Caco-2 (cell line): ENCODE measurements at regions not wholly inside any gene's neighbourhood (a gene's known extent, or its start where the extent isn't known, plus 50 kb on each side); places are given as distances from the start of the nearest gene placed in this dataset.

ENCODE experiments used
- BruUV-seq: library from RNA; stranded (reverse); fragments of 400-500 nt; replicated peaks from 2 replicates; lab custom pipeline; 2021; lab: Mats Ljungman, UMichigan
- CTCF ChIA-PET: fragments of 300-600 bp; sonication (Branson Sonifier 250); formaldehyde crosslinking; loops from one replicate; lab custom pipeline; 2022; ENCODE audit warnings: antibody characterized with exemption; lab: Charles Lee
- POLR2A ChIA-PET: fragments of 300-600 bp; sonication (Branson Sonifier 250); formaldehyde crosslinking; loops from one replicate; lab custom pipeline; 2022; ENCODE audit warnings: antibody characterized with exemption; lab: Charles Lee
- DNase-seq, 2 experiments: peaks; one replicate each; pipeline versions ENCODE4 v3.0.0 to v3.0.0-alpha.2; 2020 to 2022
- H3K27me3 ChIP-seq: replicated peaks from 2 replicates; pipeline ENCODE4 v1.6.0; 2011; ENCODE audit warnings: low read length; ENCODE audit not compliant: control insufficient read depth, insufficient read depth
- H3K36me3 ChIP-seq: 2 replicates; pipeline ENCODE4 v1.5.1; 2011; ENCODE audit warnings: low read length; ENCODE audit not compliant: control insufficient read depth, insufficient read depth
- H3K4me1 ChIP-seq: fragments of 250-450 bp; sonication (Bioruptor Pico); 2 replicates; pipeline ENCODE4 v1.5.1; 2020; ENCODE audit warnings: mild to moderate bottlenecking
- H3K4me3 ChIP-seq: 2 replicates; pipeline ENCODE4 v1.5.1; 2011; ENCODE audit warnings: low read depth, mild to moderate bottlenecking, control low read depth, low read length
- H3K9me3 ChIP-seq: fragments of 250-450 bp; sonication (Bioruptor Pico); 2 replicates; pipeline ENCODE4 v1.5.1; 2020; ENCODE audit warnings: mild to moderate bottlenecking, moderate library complexity
- H3K27ac Mint-ChIP-seq: one replicate; pipeline ENCODE4 v1.8.0; 2022; ENCODE audit warnings: mixed read lengths; ENCODE audit not compliant: unreplicated experiment
- H3K27me3 Mint-ChIP-seq: one replicate; pipeline ENCODE4 v1.8.0; 2022; ENCODE audit warnings: mixed read lengths; ENCODE audit not compliant: insufficient read depth, unreplicated experiment
- H3K36me3 Mint-ChIP-seq: one replicate; pipeline ENCODE4 v1.8.0; 2022; ENCODE audit warnings: mild to moderate bottlenecking, mixed read lengths; ENCODE audit not compliant: insufficient read depth, unreplicated experiment
- H3K4me1 Mint-ChIP-seq: one replicate; pipeline ENCODE4 v1.8.0; 2022; ENCODE audit warnings: low read depth, mixed read lengths; ENCODE audit not compliant: unreplicated experiment
- H3K4me3 Mint-ChIP-seq: one replicate; pipeline ENCODE4 v1.8.0; 2022; ENCODE audit warnings: mild to moderate bottlenecking, moderate library complexity, mixed read lengths; ENCODE audit not compliant: unreplicated experiment
- H3K9me3 Mint-ChIP-seq: one replicate; pipeline ENCODE4 v1.8.0; 2022; ENCODE audit warnings: mixed read lengths; ENCODE audit not compliant: unreplicated experiment
- intact Hi-C: fragments of 100-400 bp; cut with micrococcal nuclease; formaldehyde crosslinking; loops from one replicate; pipeline ENCODE4 v1.10.0; 2022; ENCODE audit not compliant: unreplicated experiment
- TF ChIP-seq, protein P1 (sequence below), 2 experiments: fragments of 200-600 bp in 1 of 2; IDR thresholded peaks; 1 replicate in 1 of 2; 2 replicates in 1 of 2; pipeline versions ENCODE4 v1.5.1 to v1.8.0; 2011 to 2022; ENCODE audit warnings: antibody characterized with exemption in 1 of 2, control low read depth in 1 of 2, inconsistent platforms in 1 of 2, low read depth in 1 of 2, low read length in 1 of 2, mild to moderate bottlenecking in 1 of 2, moderate library complexity in 1 of 2; ENCODE audit not compliant: insufficient read depth in 1 of 2, severe bottlenecking in 1 of 2, unreplicated experiment in 1 of 2

DNA sequence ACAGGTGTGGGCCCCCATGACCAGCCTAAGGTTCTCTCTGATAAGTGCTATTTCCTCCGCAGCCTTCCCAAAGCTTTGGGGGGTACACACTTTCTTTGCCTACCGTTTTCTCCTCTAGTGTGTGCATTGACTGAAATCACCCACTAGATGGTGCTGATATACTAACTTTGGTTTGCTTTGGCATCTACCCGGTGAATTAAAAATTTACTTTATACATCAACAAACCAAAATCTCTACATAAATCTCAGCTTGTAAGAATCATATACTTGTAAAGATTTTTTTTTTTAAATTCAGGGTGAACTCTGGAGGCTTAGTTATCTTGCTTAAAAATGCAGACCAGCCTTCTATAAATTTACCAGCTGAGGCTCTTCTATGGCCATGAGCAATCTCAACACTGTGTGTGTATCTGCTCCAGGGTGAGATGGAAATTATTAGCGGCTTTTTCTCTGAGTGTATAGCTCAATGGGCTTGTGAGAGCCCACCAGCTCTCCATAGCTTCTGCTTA lies 475.7 kb upstream of the TNC start:
- BruUV-seq, result no TSS peak
- DNase-seq, result peak in 1 of 2 experiments; percentile 15
- Mint-ChIP-seq H3K36me3 (no peaks in the 10 kb centered on the region), H3K9me3 (no peaks in the 10 kb centered on the region), H3K4me1 (peaks cover 8% of the 10 kb centered on the region), H3K27me3 (peaks cover 2% of the 10 kb centered on the region), H3K27ac (no peak overlapping the region), H3K4me3 (no peak overlapping the region)
- Histone ChIP-seq H3K9me3 (no peaks in the 10 kb centered on the region), H3K36me3 (no peaks in the 10 kb centered on the region), H3K4me3 (no peak overlapping the region), H3K4me1 (0 out of 2 replicates have a peak, but pooled peaks cover 3% of the 10 kb centered on the region), H3K27me3 (no peaks in the 10 kb centered on the region; the same call in 1 of the 2 replicates)
- ChIA-PET POLR2A (no interaction called here), CTCF (no interaction called here)
- intact Hi-C loops, result loop anchor here (1.0 to 10.0 kb wide), 4 partner anchors 291 to 1271 kb away; partner anchors contain the start of gene PAPPA
- TF ChIP-seq, protein P1, sequence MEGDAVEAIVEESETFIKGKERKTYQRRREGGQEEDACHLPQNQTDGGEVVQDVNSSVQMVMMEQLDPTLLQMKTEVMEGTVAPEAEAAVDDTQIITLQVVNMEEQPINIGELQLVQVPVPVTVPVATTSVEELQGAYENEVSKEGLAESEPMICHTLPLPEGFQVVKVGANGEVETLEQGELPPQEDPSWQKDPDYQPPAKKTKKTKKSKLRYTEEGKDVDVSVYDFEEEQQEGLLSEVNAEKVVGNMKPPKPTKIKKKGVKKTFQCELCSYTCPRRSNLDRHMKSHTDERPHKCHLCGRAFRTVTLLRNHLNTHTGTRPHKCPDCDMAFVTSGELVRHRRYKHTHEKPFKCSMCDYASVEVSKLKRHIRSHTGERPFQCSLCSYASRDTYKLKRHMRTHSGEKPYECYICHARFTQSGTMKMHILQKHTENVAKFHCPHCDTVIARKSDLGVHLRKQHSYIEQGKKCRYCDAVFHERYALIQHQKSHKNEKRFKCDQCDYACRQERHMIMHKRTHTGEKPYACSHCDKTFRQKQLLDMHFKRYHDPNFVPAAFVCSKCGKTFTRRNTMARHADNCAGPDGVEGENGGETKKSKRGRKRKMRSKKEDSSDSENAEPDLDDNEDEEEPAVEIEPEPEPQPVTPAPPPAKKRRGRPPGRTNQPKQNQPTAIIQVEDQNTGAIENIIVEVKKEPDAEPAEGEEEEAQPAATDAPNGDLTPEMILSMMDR (IDR thresholded peaks at IDR 0.05; ENCODE audit: insufficient read depth in 1 of 2, low read depth in 1 of 2, low read length in 1 of 2, severe bottlenecking in 1 of 2, unreplicated experiment in 1 of 2), result peak; percentile 61 to 82

DNA sequence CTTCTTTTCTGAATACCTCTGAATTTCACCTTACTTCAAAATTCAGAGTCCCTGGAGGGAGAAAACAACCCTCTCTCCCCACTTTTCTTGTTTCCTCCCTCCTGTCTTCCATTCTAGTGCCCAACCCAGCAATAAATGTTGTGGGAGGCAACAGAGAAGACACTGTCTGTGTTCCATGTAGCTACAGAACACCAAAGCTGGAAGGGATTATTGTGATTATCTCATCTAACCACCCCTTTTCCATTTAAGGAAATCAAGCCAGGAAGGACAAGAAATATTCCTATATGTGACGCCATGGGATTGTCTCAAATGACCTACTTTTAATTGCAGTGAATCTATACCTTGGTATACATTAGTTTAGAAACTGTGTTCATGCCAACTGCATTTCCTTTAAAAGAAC lies 476.6 kb upstream of the TNC start:
- no peaks in the 10 kb centered on the region for H3K36me3 ChIP-seq
- Mint-ChIP-seq H3K9me3 (no peaks in the 10 kb centered on the region), H3K4me1 (peaks cover 8% of the 10 kb centered on the region), H3K36me3 (no peaks in the 10 kb centered on the region), H3K4me3 (no peak overlapping the region), H3K27ac (no peak overlapping the region), H3K27me3 (peaks cover 2% of the 10 kb centered on the region)
- ChIA-PET POLR2A (no interaction called here), CTCF (no interaction called here)
- intact Hi-C loops, result loop anchor here (5.0 to 10.0 kb wide), 2 partner anchors 558 to 1270 kb away; partner anchors contain the start of gene PAPPA
- no peak overlapping the region for H3K4me3 ChIP-seq
- BruUV-seq, result no TSS peak
- H3K27me3 ChIP-seq, result no peaks in the 10 kb centered on the region; the same call in 1 of the 2 replicates
- no peak for DNase-seq
- H3K9me3 ChIP-seq, result no peaks in the 10 kb centered on the region
- TF ChIP-seq, protein P1 (IDR thresholded peaks at IDR 0.05; ENCODE audit: insufficient read depth in 1 of 2, low read depth in 1 of 2, low read length in 1 of 2, severe bottlenecking in 1 of 2, unreplicated experiment in 1 of 2), result no peak
- H3K4me1 ChIP-seq, result 0 out of 2 replicates have a peak, but pooled peaks cover 3% of the 10 kb centered on the region

GRCh38 chr9:115596021-115596745 lies 478.2 kb upstream of the TNC start:
- intact Hi-C loops, result loop anchor here (10.0 kb wide), 1 partner anchor 1269 kb away; no protein-coding TSS in a partner anchor
- no peaks in the 10 kb centered on the region for H3K9me3 Mint-ChIP-seq
- Histone ChIP-seq H3K27me3 (no peaks in the 10 kb centered on the region; the same call in 1 of the 2 replicates), H3K36me3 (no peaks in the 10 kb centered on the region), H3K9me3 (no peaks in the 10 kb centered on the region), H3K4me3 (no peak overlapping the region), H3K4me1 (0 out of 2 replicates have a peak, but pooled peaks cover 3% of the 10 kb centered on the region)
- no peak overlapping the region for H3K4me3 Mint-ChIP-seq
- TF ChIP-seq, protein P1 (IDR thresholded peaks at IDR 0.05; ENCODE audit: insufficient read depth in 1 of 2, low read depth in 1 of 2, low read length in 1 of 2, severe bottlenecking in 1 of 2, unreplicated experiment in 1 of 2), result no peak
- peaks cover 9% of the 10 kb centered on the region for H3K27me3 Mint-ChIP-seq
- no peaks in the 10 kb centered on the region for H3K36me3 Mint-ChIP-seq
- ChIA-PET POLR2A (no interaction called here), CTCF (interaction anchor here (0.5 kb wide), 1 partner anchor 273 kb away, joined by 3 read pairs; no protein-coding TSS in a partner anchor)
- no TSS peak for BruUV-seq
- no peak overlapping the region for H3K27ac Mint-ChIP-seq
- no peak for DNase-seq
- H3K4me1 Mint-ChIP-seq, result peaks cover 8% of the 10 kb centered on the region
